Lung (tissue), 11 donors: ENCODE measurements at regions not wholly inside any gene's neighbourhood (a gene's known extent, or its start where the extent isn't known, plus 50 kb on each side); places are given as distances from the start of the nearest gene placed in this dataset.
A peak's percentile ranks its signal among the peaks of the same experiment; 100 is the strongest.

Source experiments
- ATAC-seq: fragments of 200-7000 bp; cut with Tn5 transposase; one replicate; pipeline ENCODE4 v1.9.1; 2020; ENCODE audit warnings: moderate number of reproducible peaks; ENCODE audit not compliant: insufficient read depth, low FRiP score
- DNase-seq, 3 donors: peaks; one replicate each; pipeline ENCODE4 v3.0.0-alpha.2; 2013 to 2017
- H3K27ac ChIP-seq, 2 donors: one replicate each; pipeline ENCODE4 v1.5.1; 2013; ENCODE audit warnings: mild to moderate bottlenecking in 2 of 2, moderate library complexity in 2 of 2, control low read depth in 1 of 2, inconsistent platforms in 1 of 2, low read depth in 1 of 2, low read length in 1 of 2
- H3K27me3 ChIP-seq, 3 donors: one replicate each; pipeline ENCODE4 v1.5.1; 2013; ENCODE audit warnings: low read length in 2 of 3; ENCODE audit not compliant: control insufficient read depth in 3 of 3, insufficient read depth in 3 of 3
- H3K36me3 ChIP-seq, 4 donors: one replicate each; pipeline ENCODE4 v1.5.1; 2013; ENCODE audit warnings: low read length in 4 of 4, mild to moderate bottlenecking in 1 of 4, moderate library complexity in 1 of 4; ENCODE audit not compliant: control insufficient read depth in 4 of 4, insufficient read depth in 4 of 4
- H3K4me1 ChIP-seq, 5 donors: one replicate each; pipeline ENCODE4 v1.5.1; 2013; ENCODE audit warnings: low read length in 5 of 5, mild to moderate bottlenecking in 2 of 5, moderate library complexity in 1 of 5; ENCODE audit not compliant: control insufficient read depth in 5 of 5, insufficient read depth in 5 of 5
- H3K4me3 ChIP-seq: one replicate; pipeline ENCODE4 v1.5.1; 2013; ENCODE audit warnings: mild to moderate bottlenecking, control low read depth, moderate library complexity
- H3K9ac ChIP-seq, 2 donors: one replicate each; pipeline ENCODE4 v1.5.1; 2013; ENCODE audit warnings: low read length in 2 of 2, control low read depth in 1 of 2; ENCODE audit not compliant: insufficient read depth in 1 of 2
- H3K9me3 ChIP-seq, 4 donors: one replicate each; pipeline ENCODE4 v1.5.1; 2013; ENCODE audit warnings: low read length in 3 of 4, mild to moderate bottlenecking in 1 of 4, moderate library complexity in 1 of 4; ENCODE audit not compliant: control insufficient read depth in 4 of 4, insufficient read depth in 3 of 4
- WGBS, 2 donors: extraction: QIAGEN DNeasy Blood & Tissue Kit; methylation state at CpG; one replicate each; pipeline ENCODE4 v1.1.7; 2013; 5-methylcytosine and 5-hydroxymethylcytosine counted together
- TF ChIP-seq, protein P1 (sequence below): IDR thresholded peaks from 2 replicates; pipeline ENCODE4 v1.5.1; 2012; ENCODE audit warnings: mild to moderate bottlenecking; ENCODE audit errors: control extremely low read depth, extremely low read depth
- donor health status: control.
- donor health status: control.
- donor health status: Bipolar disorder and iron deficiency.
- donor health status: healthy.
- donor health status: DM: yes; HTN: yes; CAD: no.

DNA sequence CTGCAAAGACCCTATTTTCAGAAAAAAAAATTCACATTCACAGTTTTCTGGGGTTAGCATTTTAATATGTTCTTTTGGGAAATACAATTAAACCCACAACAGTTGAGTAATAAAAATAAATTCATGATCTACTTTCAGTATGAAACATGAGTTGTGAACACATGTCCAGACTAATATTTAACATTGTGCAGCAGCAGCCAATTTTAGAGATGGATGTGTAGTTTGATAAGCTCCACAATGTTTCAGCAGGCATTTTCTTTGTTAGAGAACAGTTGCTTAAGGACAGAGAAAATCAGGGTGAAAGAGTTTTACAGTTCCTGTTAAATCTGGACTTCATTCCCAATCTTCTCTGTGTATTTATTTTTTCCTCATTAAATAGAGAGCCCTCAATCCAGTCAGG lies 519.5 kb downstream of the PIK3C3 start:
- Histone ChIP-seq H3K9ac (no peak overlapping the region), H3K27me3 (no peaks in the 10 kb centered on the region), H3K4me1 (no peaks in the 10 kb centered on the region), H3K9me3 (no peaks in the 10 kb centered on the region), H3K36me3 (no peaks in the 10 kb centered on the region), H3K4me3 (no peak overlapping the region), H3K27ac (no peak overlapping the region)
- no peak for ATAC-seq
- TF ChIP-seq, protein P1, sequence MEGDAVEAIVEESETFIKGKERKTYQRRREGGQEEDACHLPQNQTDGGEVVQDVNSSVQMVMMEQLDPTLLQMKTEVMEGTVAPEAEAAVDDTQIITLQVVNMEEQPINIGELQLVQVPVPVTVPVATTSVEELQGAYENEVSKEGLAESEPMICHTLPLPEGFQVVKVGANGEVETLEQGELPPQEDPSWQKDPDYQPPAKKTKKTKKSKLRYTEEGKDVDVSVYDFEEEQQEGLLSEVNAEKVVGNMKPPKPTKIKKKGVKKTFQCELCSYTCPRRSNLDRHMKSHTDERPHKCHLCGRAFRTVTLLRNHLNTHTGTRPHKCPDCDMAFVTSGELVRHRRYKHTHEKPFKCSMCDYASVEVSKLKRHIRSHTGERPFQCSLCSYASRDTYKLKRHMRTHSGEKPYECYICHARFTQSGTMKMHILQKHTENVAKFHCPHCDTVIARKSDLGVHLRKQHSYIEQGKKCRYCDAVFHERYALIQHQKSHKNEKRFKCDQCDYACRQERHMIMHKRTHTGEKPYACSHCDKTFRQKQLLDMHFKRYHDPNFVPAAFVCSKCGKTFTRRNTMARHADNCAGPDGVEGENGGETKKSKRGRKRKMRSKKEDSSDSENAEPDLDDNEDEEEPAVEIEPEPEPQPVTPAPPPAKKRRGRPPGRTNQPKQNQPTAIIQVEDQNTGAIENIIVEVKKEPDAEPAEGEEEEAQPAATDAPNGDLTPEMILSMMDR = no peak
- peak in 1 of 3 donors; percentile 12 for DNase-seq

DNA sequence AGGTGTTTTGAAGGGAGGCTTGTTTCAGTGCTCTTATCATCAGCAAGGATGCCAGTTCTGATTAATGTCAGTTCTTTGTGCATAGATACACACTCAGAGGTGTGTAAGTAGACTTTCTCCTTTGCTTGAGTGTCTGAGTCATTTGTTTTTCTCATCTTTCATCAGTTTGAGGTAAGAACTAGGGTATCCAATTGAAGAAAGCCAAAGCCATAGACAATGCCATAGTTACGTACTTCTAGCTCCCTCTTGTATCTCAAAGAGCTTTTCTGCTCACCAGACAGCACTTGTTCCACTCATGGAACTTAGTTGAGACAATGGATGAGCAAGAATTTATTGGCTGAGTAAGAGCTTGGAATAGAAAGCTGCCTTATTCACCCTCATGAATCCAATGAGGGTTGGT lies 520.1 kb downstream of the PIK3C3 start:
- WGBS, 2 donors = 67 to 73% methylated on average over 1 of the region's 1 CpG
- Histone ChIP-seq H3K9me3 (no peaks in the 10 kb centered on the region), H3K27me3 (no peaks in the 10 kb centered on the region), H3K4me3 (no peak overlapping the region), H3K9ac (no peak overlapping the region), H3K27ac (no peak overlapping the region), H3K36me3 (no peaks in the 10 kb centered on the region), H3K4me1 (no peaks in the 10 kb centered on the region)
- DNase-seq (no peak), ATAC-seq (no peak)
- TF ChIP-seq, protein P1 = no peak

DNA sequence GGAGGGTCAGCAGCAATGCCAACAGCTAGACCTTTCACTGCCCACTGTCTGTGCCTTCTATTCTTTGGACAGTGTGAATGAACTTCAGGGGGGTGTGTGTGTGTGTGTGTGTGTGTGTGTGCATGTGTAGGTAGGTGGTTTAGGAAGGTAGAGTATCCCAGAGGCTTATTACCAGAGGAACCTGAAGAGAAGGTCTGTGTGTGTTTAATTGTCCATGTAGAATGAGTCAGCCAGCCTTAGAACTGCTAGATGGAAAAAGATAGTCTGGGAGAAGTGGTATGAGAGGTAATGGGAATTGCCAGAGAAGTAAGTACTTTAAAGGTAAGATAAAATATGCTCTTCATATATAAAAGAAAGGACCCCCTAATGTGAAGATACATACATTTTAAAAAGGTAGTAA lies 522.2 kb downstream of the PIK3C3 start:
- no peak for ATAC-seq

DNA sequence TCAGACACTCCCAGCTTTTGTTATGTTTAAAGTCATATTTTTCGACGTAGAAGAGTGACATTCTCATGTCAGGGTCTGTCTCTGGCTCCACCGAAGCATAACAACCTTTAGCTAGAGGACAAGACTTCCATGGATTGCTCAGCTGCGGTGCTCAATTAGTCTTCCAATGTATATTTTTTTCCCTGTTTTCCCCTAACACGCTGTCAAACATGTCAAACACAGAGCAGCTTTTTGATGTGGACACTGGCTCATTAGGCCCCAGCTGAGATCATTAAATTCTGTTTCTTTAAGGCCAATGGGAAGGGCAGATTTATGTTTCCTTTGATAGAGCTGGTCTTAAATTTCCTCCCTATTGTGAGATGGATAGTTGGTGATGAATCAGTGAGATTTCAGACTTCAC lies 525.4 kb downstream of the PIK3C3 start:
- no peak overlapping the region for H3K27ac ChIP-seq
- DNase-seq (no peak), ATAC-seq (no peak)
- WGBS, 2 donors = 59 to 69% methylated on average over 5 of the region's 5 CpGs
- H3K4me3 ChIP-seq = no peak overlapping the region
- H3K36me3 ChIP-seq = no peaks in the 10 kb centered on the region
- H3K4me1 ChIP-seq = no peaks in the 10 kb centered on the region
- TF ChIP-seq, protein P1 = no peak
- H3K27me3 ChIP-seq = no peaks in the 10 kb centered on the region
- no peaks in the 10 kb centered on the region for H3K9me3 ChIP-seq
- no peak overlapping the region for H3K9ac ChIP-seq

More for the DNA sequence above, 522.2 kb downstream of the PIK3C3 start:
- Histone ChIP-seq H3K9me3 (no peaks in the 10 kb centered on the region), H3K4me1 (no peaks in the 10 kb centered on the region), H3K36me3 (no peaks in the 10 kb centered on the region), H3K9ac (no peak overlapping the region), H3K27ac (no peak overlapping the region), H3K4me3 (no peak overlapping the region), H3K27me3 (no peaks in the 10 kb centered on the region)
- TF ChIP-seq, protein P1 = no peak
- no peak for DNase-seq
